ENCODE measurements at regions not wholly inside any gene's neighbourhood (a gene's known extent, or its start where the extent isn't known, plus 50 kb on each side); places are given as distances from the start of the nearest gene placed in this dataset.

DNA sequence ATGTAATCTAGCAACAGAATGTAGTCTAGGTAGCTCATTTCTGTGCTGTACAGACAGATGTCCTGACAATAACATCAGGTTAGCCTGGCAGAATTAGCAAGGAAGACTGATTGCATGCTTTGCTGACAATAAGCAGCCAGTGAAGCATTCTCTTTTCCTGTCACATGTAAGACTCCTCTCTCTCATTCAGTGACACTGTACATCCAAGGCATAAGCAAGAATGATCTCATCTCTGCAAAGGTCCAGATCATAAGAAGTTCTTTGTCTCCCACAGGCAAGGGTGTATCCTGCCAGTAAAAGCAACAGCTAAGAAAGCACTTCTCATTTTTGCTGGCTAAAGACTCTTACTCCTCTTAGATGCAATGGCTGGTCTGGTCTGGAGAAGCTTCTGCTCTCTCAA, 861.8 kb downstream of the TAF11L14 start:
- H3K27ac Mint-ChIP-seq (ENCODE audit: unreplicated experiment), result no peak overlapping the region

DNA sequence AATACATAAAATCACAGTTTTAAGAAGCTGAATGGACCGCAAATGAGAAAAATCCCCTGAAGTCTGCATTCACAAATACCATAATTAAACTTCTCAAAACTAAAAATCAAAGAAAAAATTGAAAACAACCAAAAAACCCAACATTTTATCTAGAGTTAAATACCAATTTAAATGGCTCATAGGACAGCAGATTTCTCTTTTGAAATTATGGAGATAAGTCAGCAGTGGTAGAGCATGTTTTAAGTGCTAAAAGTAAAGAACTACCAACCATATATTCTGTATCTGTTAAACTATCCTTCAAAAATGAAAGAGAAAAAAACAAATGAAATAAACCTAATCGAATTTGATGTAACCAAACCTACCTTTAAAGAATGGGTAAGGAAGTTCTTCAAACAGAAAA, 862.8 kb downstream of the TAF11L14 start:
- no peaks in the 10 kb centered on the region for H3K4me1 Mint-ChIP-seq (ENCODE audit: low read depth, unreplicated experiment)
- H3K36me3 Mint-ChIP-seq (ENCODE audit: unreplicated experiment), result peaks cover 7% of the 10 kb centered on the region
- no peaks in the 10 kb centered on the region for H3K27me3 Mint-ChIP-seq (ENCODE audit: unreplicated experiment)
- H3K9me3 Mint-ChIP-seq (ENCODE audit: unreplicated experiment), result peaks cover 2% of the 10 kb centered on the region
- no peak overlapping the region for H3K27ac Mint-ChIP-seq (ENCODE audit: unreplicated experiment)
- DNase-seq, result no peak
- TF ChIP-seq, protein P1, sequence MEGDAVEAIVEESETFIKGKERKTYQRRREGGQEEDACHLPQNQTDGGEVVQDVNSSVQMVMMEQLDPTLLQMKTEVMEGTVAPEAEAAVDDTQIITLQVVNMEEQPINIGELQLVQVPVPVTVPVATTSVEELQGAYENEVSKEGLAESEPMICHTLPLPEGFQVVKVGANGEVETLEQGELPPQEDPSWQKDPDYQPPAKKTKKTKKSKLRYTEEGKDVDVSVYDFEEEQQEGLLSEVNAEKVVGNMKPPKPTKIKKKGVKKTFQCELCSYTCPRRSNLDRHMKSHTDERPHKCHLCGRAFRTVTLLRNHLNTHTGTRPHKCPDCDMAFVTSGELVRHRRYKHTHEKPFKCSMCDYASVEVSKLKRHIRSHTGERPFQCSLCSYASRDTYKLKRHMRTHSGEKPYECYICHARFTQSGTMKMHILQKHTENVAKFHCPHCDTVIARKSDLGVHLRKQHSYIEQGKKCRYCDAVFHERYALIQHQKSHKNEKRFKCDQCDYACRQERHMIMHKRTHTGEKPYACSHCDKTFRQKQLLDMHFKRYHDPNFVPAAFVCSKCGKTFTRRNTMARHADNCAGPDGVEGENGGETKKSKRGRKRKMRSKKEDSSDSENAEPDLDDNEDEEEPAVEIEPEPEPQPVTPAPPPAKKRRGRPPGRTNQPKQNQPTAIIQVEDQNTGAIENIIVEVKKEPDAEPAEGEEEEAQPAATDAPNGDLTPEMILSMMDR (IDR thresholded peaks at IDR 0.05; ENCODE audit: partially characterized antibody, unreplicated experiment), result no peak
- H3K4me3 Mint-ChIP-seq (ENCODE audit: unreplicated experiment), result no peak overlapping the region

More for the DNA sequence above, 861.8 kb downstream of the TAF11L14 start:
- peaks cover 2% of the 10 kb centered on the region for H3K9me3 Mint-ChIP-seq (ENCODE audit: unreplicated experiment)
- H3K36me3 Mint-ChIP-seq (ENCODE audit: unreplicated experiment), result peaks cover 7% of the 10 kb centered on the region
- TF ChIP-seq, protein P1 (IDR thresholded peaks at IDR 0.05; ENCODE audit: partially characterized antibody, unreplicated experiment), result no peak
- H3K4me3 Mint-ChIP-seq (ENCODE audit: unreplicated experiment), result no peak overlapping the region
- no peaks in the 10 kb centered on the region for H3K4me1 Mint-ChIP-seq (ENCODE audit: low read depth, unreplicated experiment)
- no peaks in the 10 kb centered on the region for H3K27me3 Mint-ChIP-seq (ENCODE audit: unreplicated experiment)
- DNase-seq, result no peak

DNA sequence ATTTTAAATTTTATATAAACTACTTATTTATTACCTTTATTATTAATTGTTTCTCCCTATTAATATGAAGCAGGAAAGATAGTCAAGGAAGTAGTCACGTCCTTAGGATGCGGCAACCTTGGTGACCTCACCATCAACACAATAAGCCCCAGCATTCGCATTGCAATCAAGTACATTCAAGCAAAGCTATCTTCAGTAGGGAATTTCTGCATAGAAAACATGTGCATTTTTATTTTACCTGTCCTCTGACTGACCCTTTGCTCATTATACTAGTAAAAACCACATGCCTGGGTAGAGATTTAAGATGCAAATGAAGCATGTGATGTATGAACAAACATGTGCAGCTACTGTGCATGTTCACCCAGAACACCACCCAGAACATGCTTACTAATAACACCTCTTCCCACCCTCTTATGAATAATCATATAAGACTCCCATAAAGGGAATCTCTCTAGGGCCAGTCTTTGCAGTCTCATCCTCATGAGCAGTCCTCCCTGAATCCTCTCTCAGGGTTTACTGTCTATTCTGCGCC, 869.6 kb downstream of the TAF11L14 start:
- TF ChIP-seq, protein P1 (IDR thresholded peaks at IDR 0.05; ENCODE audit: partially characterized antibody, unreplicated experiment), result no peak
- H3K9me3 Mint-ChIP-seq (ENCODE audit: unreplicated experiment), result no peaks in the 10 kb centered on the region
- no peak for DNase-seq
- no peaks in the 10 kb centered on the region for H3K27me3 Mint-ChIP-seq (ENCODE audit: unreplicated experiment)
- H3K36me3 Mint-ChIP-seq (ENCODE audit: unreplicated experiment), result no peaks in the 10 kb centered on the region
- H3K4me3 Mint-ChIP-seq (ENCODE audit: unreplicated experiment), result no peak overlapping the region
- H3K4me1 Mint-ChIP-seq (ENCODE audit: low read depth, unreplicated experiment), result no peaks in the 10 kb centered on the region
- no peak overlapping the region for H3K27ac Mint-ChIP-seq (ENCODE audit: unreplicated experiment)

DNA sequence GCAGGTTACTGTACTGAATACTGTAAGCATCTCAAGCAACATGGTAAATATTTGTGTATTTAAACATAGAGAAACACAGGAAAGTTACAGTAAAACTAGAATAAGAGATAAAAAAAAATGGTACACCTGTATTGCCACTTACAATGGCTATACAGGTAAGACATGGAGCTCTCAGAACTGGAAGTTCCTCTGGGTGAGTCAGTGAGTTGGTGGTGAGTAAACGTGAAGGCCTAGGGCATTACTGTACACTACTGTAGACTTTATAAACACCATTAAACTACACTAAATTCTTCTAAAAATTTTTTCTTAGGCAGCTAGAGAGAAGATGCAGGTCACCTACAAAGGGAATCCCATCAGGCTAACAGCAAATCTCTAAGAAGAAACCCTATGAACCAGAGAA, 872.9 kb downstream of the TAF11L14 start:
- Mint-ChIP-seq H3K4me1 (ENCODE audit: low read depth, unreplicated experiment) (no peaks in the 10 kb centered on the region), H3K36me3 (ENCODE audit: unreplicated experiment) (no peaks in the 10 kb centered on the region), H3K27ac (ENCODE audit: unreplicated experiment) (no peak overlapping the region), H3K9me3 (ENCODE audit: unreplicated experiment) (no peaks in the 10 kb centered on the region), H3K4me3 (ENCODE audit: unreplicated experiment) (no peak overlapping the region), H3K27me3 (ENCODE audit: unreplicated experiment) (no peaks in the 10 kb centered on the region)
- no peak for DNase-seq
- TF ChIP-seq, protein P1 (IDR thresholded peaks at IDR 0.05; ENCODE audit: partially characterized antibody, unreplicated experiment), result no peak

DNA sequence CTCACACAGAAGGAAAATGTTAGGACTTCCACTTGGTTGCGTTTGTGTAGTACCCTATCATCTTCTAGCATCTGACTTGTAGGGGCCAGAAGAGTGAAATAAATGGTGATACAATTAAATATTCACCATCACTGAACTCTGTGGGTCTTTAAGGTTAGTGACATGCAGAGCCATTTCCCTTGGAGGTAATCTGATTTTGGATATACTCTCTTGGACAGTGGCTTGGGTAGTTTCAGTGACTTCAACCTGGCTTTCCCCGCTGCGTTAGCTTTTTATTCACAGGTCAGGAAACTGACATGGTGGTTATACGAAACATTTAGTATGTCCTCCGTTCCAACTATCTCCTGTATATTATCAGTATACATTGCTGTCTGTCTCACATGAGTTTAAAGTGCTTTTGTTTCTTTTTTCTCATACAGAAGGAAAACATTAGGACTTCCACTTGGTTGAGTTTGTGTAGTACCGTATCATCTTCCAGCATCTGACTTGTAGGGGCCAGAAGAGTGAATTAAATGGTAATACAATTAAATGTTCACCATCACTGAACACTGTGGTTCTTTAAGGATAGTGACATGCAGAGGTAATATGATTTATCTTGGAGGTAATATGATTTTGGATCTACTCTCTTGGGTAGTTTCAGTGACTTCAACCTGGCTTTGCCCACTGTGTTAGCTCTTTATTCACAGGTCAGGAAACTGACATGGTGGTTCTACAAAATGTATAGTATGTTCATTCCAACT, 883.6 kb downstream of the TAF11L14 start:
- TF ChIP-seq, protein P1 (IDR thresholded peaks at IDR 0.05; ENCODE audit: partially characterized antibody, unreplicated experiment), result no peak
- no peaks in the 10 kb centered on the region for H3K27me3 Mint-ChIP-seq (ENCODE audit: unreplicated experiment)
- no peaks in the 10 kb centered on the region for H3K36me3 Mint-ChIP-seq (ENCODE audit: unreplicated experiment)
- H3K4me1 Mint-ChIP-seq (ENCODE audit: low read depth, unreplicated experiment), result no peaks in the 10 kb centered on the region
- H3K27ac Mint-ChIP-seq (ENCODE audit: unreplicated experiment), result no peak overlapping the region
- DNase-seq, result no peak
- H3K9me3 Mint-ChIP-seq (ENCODE audit: unreplicated experiment), result peaks cover 2% of the 10 kb centered on the region
- H3K4me3 Mint-ChIP-seq (ENCODE audit: unreplicated experiment), result no peak overlapping the region

Data from glutamatergic neuron (in vitro differentiated cells).